Heart left ventricle (tissue), 13 donors: ENCODE measurements at regions not wholly inside any gene's neighbourhood (a gene's known extent, or its start where the extent isn't known, plus 50 kb on each side); places are given as distances from the start of the nearest gene placed in this dataset.

Experiments used
- POLR2A ChIP-seq, 2 donors: fragments of 450-650 bp; IDR thresholded peaks; one replicate each; pipeline ENCODE4 v1.6.1; 2017; ENCODE audit warnings: antibody characterized with exemption in 2 of 2, mild to moderate bottlenecking in 2 of 2, moderate library complexity in 2 of 2
- TF ChIP-seq, protein P1 (sequence below), 12 donors: fragments of 200-600 bp; sonication (generic) in 4 of 12; IDR thresholded peaks; one replicate each; pipeline versions ENCODE4 v1.5.0 to v1.8.0; 2018 to 2022; ENCODE audit warnings: antibody characterized with exemption in 12 of 12, mild to moderate bottlenecking in 5 of 12
- donor health status: ischemic (EF 13 %, LVEDD 7.1; RV severe dilation, severe dysfunction).
- donor health status: DM: no; HTN: yes; CAD: no.
- donor health status: DM: no; HTN: no; CAD: no.
- donor health status: ischemic (EF 25% LVEDD 6.9; RV normal size, moderate dysfunction).
- donor health status: ischemic (EF 25% LVEDD 5.7; RV mildly dilated, moderate dysfunction).
- donor health status: ischemic (EF 35%, LVEDD 5.7; RV mildly dilated, moderate dysfunction).
- donor health status: nonischemic (EF 11% LVEDD 7.7; RV severe dilation, severe dysfunction).
- donor health status: DM: yes; HTN: yes; CAD: no.
- donor health status: PGD.
- donor health status: ischemic (EF 29% LVEDD 5.4; RV normal size, mild dysfunction).
- donor health status: nonischemic (EF 23%, LVEDD 6.1; RV moderate dilation, normal function).

DNA sequence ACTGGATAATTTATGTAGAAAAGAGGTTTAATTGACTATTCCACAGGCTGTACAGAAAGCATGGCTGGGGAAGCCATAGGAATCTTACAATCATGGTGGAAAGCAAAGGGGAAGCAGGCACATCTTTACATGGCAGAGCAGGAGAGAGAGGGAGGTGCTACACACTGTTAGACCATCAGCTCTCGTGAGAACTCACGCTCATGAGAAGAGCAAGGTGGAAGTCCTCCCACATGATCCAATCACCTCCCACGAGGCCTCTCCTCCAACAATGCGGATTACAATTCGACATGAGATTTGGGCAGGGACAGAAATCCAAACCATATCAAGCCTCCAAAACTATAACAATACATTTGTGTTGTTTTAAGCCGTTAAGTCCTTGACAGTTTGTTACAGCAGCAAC lies 257.1 kb upstream of the KCNG1 start:
- TF ChIP-seq, protein P1, sequence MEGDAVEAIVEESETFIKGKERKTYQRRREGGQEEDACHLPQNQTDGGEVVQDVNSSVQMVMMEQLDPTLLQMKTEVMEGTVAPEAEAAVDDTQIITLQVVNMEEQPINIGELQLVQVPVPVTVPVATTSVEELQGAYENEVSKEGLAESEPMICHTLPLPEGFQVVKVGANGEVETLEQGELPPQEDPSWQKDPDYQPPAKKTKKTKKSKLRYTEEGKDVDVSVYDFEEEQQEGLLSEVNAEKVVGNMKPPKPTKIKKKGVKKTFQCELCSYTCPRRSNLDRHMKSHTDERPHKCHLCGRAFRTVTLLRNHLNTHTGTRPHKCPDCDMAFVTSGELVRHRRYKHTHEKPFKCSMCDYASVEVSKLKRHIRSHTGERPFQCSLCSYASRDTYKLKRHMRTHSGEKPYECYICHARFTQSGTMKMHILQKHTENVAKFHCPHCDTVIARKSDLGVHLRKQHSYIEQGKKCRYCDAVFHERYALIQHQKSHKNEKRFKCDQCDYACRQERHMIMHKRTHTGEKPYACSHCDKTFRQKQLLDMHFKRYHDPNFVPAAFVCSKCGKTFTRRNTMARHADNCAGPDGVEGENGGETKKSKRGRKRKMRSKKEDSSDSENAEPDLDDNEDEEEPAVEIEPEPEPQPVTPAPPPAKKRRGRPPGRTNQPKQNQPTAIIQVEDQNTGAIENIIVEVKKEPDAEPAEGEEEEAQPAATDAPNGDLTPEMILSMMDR (IDR thresholded peaks at IDR 0.05), result no peak
- no peak for TF ChIP-seq POLR2A (IDR thresholded peaks at IDR 0.05)
